ENCODE measurements at regions not wholly inside any gene's neighbourhood (a gene's known extent, or its start where the extent isn't known, plus 50 kb on each side); places are given as distances from the start of the nearest gene placed in this dataset.

GRCh38 chr2:34379586-34379985 is 780.5 kb upstream of the FAM98A start:
- ChIA-PET POLR2A (ENCODE audit: partially characterized antibody) (no interaction called here), CTCF (ENCODE audit: partially characterized antibody) (no interaction called here)
- no peak overlapping the region for H2AFZ ChIP-seq (ENCODE audit: low read length)
- H2AK5ac ChIP-seq (ENCODE audit: low read depth, low read length): no peak overlapping the region
- DNase-seq (ENCODE audit: low read depth in 1 of 2, low spot score in 2 of 2) (no peak), FAIRE-seq (no peak)
- H3K23ac ChIP-seq (ENCODE audit: insufficient read length): no peak overlapping the region
- H2BK15ac ChIP-seq (ENCODE audit: low read length): no peak overlapping the region
- H3K36me3 ChIP-seq (ENCODE audit: control insufficient read depth in 2 of 4, insufficient read depth in 4 of 4, low read length in 3 of 4): no peaks in the 10 kb centered on the region
- H4K8ac ChIP-seq (ENCODE audit: extremely low read depth, insufficient read depth, low read length): no peak overlapping the region
- H3K4me2 ChIP-seq (ENCODE audit: insufficient read depth in 1 of 2, low read depth in 2 of 2, low read length in 2 of 2): no peak overlapping the region
- no peak overlapping the region for H3K14ac ChIP-seq (ENCODE audit: insufficient read length)
- H3K4me1 ChIP-seq (replicated peaks in 1 of 4; ENCODE audit: control insufficient read depth in 3 of 4, insufficient read depth in 4 of 4, low read length in 3 of 4): no peaks in the 10 kb centered on the region
- no peak overlapping the region for H3K9ac ChIP-seq (replicated peaks in 1 of 4; ENCODE audit: extremely low read depth in 1 of 4, low read depth in 3 of 4, low read length in 3 of 4)
- H3K27ac ChIP-seq (ENCODE audit: low read depth, low read length): no peak overlapping the region
- no peak overlapping the region for H2BK12ac ChIP-seq (ENCODE audit: low read depth, low read length)
- no peak overlapping the region for H3K18ac ChIP-seq (ENCODE audit: extremely low read depth, low read length)
- no peak overlapping the region for H3K56ac ChIP-seq (replicated peaks; ENCODE audit: insufficient read length, low read depth, low read length)
- H2BK20ac ChIP-seq (ENCODE audit: low read length): no peak overlapping the region
- no peak overlapping the region for H4K91ac ChIP-seq (replicated peaks; ENCODE audit: insufficient read length, low read length)
- no peaks in the 10 kb centered on the region for H3K9me3 ChIP-seq (ENCODE audit: insufficient read depth in 2 of 2, low read depth in 1 of 2, low read length in 1 of 2)
- no peak overlapping the region for H3K4me3 ChIP-seq (ENCODE audit: extremely low read depth in 1 of 4, insufficient read depth in 2 of 4, low read depth in 3 of 4, low read length in 4 of 4)
- no peak overlapping the region for H2BK5ac ChIP-seq (ENCODE audit: low read depth, low read length)
- no peaks in the 10 kb centered on the region for H3K79me2 ChIP-seq (ENCODE audit: control insufficient read depth in 1 of 2, insufficient read depth in 2 of 2, low read length in 2 of 2)
- no peak overlapping the region for H3K4ac ChIP-seq (replicated peaks; ENCODE audit: insufficient read length, low read depth, low read length)
- H4K20me1 ChIP-seq (replicated peaks in 1 of 2; ENCODE audit: control insufficient read depth in 1 of 2, insufficient read depth in 2 of 2, low read length in 2 of 2): no peaks in the 10 kb centered on the region
- H3K79me1 ChIP-seq (ENCODE audit: low read depth, low read length): no peaks in the 10 kb centered on the region
- H3K23me2 ChIP-seq (ENCODE audit: low read depth, low read length): no peaks in the 10 kb centered on the region
- H2BK120ac ChIP-seq (replicated peaks; ENCODE audit: low read depth, low read length): no peak overlapping the region
- H3K27me3 ChIP-seq (replicated peaks in 1 of 4; ENCODE audit: control insufficient read depth in 3 of 4, extremely low read depth in 1 of 4, insufficient read depth in 3 of 4, low read length in 3 of 4): no peaks in the 10 kb centered on the region
- 100% methylated on average over 2 of the region's 2 CpGs; no CpG with 5 or more reads in 1 of the 2 experiments for WGBS, 2 experiments (ENCODE audit: extremely low coverage in 1 of 2, insufficient coverage in 1 of 2, insufficient read length in 1 of 2, insufficient replicate concordance in 2 of 2, low coverage in 1 of 2, low lambda C conversion rate in 2 of 2, missing lambda C conversion rate in 1 of 2)
- no peak overlapping the region for H4K5ac ChIP-seq (ENCODE audit: insufficient read length, low read depth, low read length)
- TF ChIP-seq TAF7 (optimal IDR thresholded peaks at IDR 0.05; ENCODE audit: borderline replicate concordance, low read depth, low read length) (no peak), RAD21 (IDR thresholded peaks at IDR 0.05 in 1 of 2, conservative IDR thresholded peaks at IDR 0.05 in 1 of 2; ENCODE audit: low read depth in 2 of 2, low read length in 2 of 2) (no peak), GABPA (IDR thresholded peaks at IDR 0.05; ENCODE audit: borderline replicate concordance, insufficient read depth, low read length) (no peak), BRCA1 (IDR thresholded peaks at IDR 0.05; ENCODE audit: low read depth, low read length) (no peak), KDM4A (IDR thresholded peaks at IDR 0.05; ENCODE audit: low read depth, low read length, severe bottlenecking) (no peak), SP1 (IDR thresholded peaks at IDR 0.05; ENCODE audit: low read depth, low read length) (no peak), CEBPB (IDR thresholded peaks at IDR 0.05; ENCODE audit: low read depth, low read length) (no peak), FOSL1 (IDR thresholded peaks at IDR 0.05; ENCODE audit: insufficient read depth, low read depth, low read length) (no peak), JUND (IDR thresholded peaks at IDR 0.05; ENCODE audit: low read length) (no peak), BACH1 (IDR thresholded peaks at IDR 0.05; ENCODE audit: low read length) (no peak), SP4 (IDR thresholded peaks at IDR 0.05; ENCODE audit: low read length) (no peak), CTCF (IDR thresholded peaks at IDR 0.05; ENCODE audit: control extremely low read depth in 1 of 3, insufficient read depth in 1 of 3, low read depth in 1 of 3, low read length in 3 of 3) (no peak), TBP (IDR thresholded peaks at IDR 0.05; ENCODE audit: low read depth, low read length) (no peak)

Data from H1 (cell line).